AG04450 (cell line): ENCODE measurements at regions not wholly inside any gene's neighbourhood (a gene's known extent, or its start where the extent isn't known, plus 50 kb on each side); places are given as distances from the start of the nearest gene placed in this dataset.

Experiments
- CTCF ChIA-PET: fragments of 300-600, 350-600 bp; formaldehyde crosslinking; extraction: SDS; loops from one replicate; lab custom pipeline; 2022; ENCODE audit warnings: antibody characterized with exemption, inconsistent platforms; lab: Charles Lee
- POLR2A ChIA-PET: fragments of 350-600 bp; formaldehyde crosslinking; extraction: SDS; loops from one replicate; lab custom pipeline; 2021; ENCODE audit warnings: antibody characterized with exemption, inconsistent platforms; lab: Yijun Ruan, JAX
- DNase-seq: peaks from one replicate; pipeline ENCODE4 v3.0.0-alpha.2; 2011; ENCODE audit warnings: low read depth, low spot score
- H3K27ac ChIP-seq: one replicate; pipeline ENCODE4 v1.5.1; 2012; ENCODE audit warnings: low read depth, low read length, control low read depth
- H3K27me3 ChIP-seq: one replicate; pipeline ENCODE4 v1.6.0; 2012; ENCODE audit warnings: low read length; ENCODE audit not compliant: control insufficient read depth, insufficient read depth
- H3K4me3 ChIP-seq: 2 replicates; pipeline ENCODE4 v1.5.1; 2011; ENCODE audit warnings: mild to moderate bottlenecking, low read depth, low read length, control low read depth
- H3K9me3 ChIP-seq: 2 replicates; pipeline ENCODE4 v1.5.1; 2012; ENCODE audit warnings: low read length; ENCODE audit not compliant: control insufficient read depth, insufficient read depth
- CTCF ChIP-seq: IDR thresholded peaks from 2 replicates; pipeline ENCODE4 v1.5.1; 2011; ENCODE audit warnings: low read depth, low read length, control low read depth, inconsistent platforms

- TF ChIP-seq CTCF, result no peak
- H3K27ac ChIP-seq, result no peak overlapping the region
- POLR2A ChIA-PET, result no interaction called here
- no peaks in the 10 kb centered on the region for H3K9me3 ChIP-seq
- H3K27me3 ChIP-seq, result peaks cover 62% of the 10 kb centered on the region
- CTCF ChIA-PET, result interaction anchor here (0.6 kb wide), 2 partner anchors 203 to 354 kb away, joined by 3 to 4 read pairs; no protein-coding TSS in a partner anchor
- no peak for DNase-seq
- H3K4me3 ChIP-seq, result no peak overlapping the region
These were observed 382.4 kb downstream of the SHQ1 start for GRCh38 chr3:72465853-72466252.

- peaks cover 60% of the 10 kb centered on the region for H3K27me3 ChIP-seq
- DNase-seq, result no peak
- H3K27ac ChIP-seq, result no peak overlapping the region
- ChIA-PET POLR2A (no interaction called here), CTCF (no interaction called here)
- no peak overlapping the region for H3K4me3 ChIP-seq
- no peaks in the 10 kb centered on the region for H3K9me3 ChIP-seq
- TF ChIP-seq CTCF, result no peak
These were observed 385.2 kb downstream of the SHQ1 start for GRCh38 chr3:72463083-72463482.

- TF ChIP-seq CTCF, result no peak
- Histone ChIP-seq H3K27me3 (peaks cover 55% of the 10 kb centered on the region), H3K9me3 (no peaks in the 10 kb centered on the region), H3K27ac (no peak overlapping the region), H3K4me3 (no peak overlapping the region)
- POLR2A ChIA-PET, result no interaction called here
- CTCF ChIA-PET, result no interaction called here
- DNase-seq, result no peak
These were observed 385.6 kb downstream of the SHQ1 start for GRCh38 chr3:72462595-72463011.

GRCh38 chr3:72461787-72462186, 386.5 kb downstream of the SHQ1 start:
- no peak overlapping the region for H3K27ac ChIP-seq
- ChIA-PET CTCF (no interaction called here), POLR2A (no interaction called here)
- no peak for TF ChIP-seq CTCF
- no peak for DNase-seq
- peaks cover 52% of the 10 kb centered on the region for H3K27me3 ChIP-seq
- no peak overlapping the region for H3K4me3 ChIP-seq
- H3K9me3 ChIP-seq, result no peaks in the 10 kb centered on the region

- Histone ChIP-seq H3K27me3 (peaks cover 45% of the 10 kb centered on the region), H3K27ac (no peak overlapping the region), H3K4me3 (no peak overlapping the region), H3K9me3 (no peaks in the 10 kb centered on the region)
- ChIA-PET CTCF (no interaction called here), POLR2A (no interaction called here)
- no peak for TF ChIP-seq CTCF
- DNase-seq, result no peak
These were observed 387.8 kb downstream of the SHQ1 start for GRCh38 chr3:72460205-72461174.
